ENCODE measurements at regions not wholly inside any gene's neighbourhood (a gene's known extent, or its start where the extent isn't known, plus 50 kb on each side); places are given as distances from the start of the nearest gene placed in this dataset.

DNA sequence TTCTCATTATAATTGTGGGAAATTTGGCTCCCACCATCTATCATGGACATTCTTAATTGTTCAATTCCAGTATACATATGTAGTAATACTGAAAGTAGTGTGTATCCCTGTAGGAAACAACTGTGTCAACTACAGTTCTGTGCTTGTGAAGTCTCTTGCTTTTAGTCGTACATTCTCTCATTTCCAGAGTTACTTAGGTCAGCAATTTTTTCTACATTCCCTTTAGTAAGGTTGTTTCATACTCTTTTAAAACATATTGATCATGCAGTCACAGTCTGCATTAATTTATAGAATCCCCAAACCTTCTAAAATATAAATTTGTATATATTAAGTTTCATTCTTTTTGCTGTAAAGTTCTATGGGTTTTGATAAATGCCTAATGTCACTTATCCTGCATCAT, 289.2 kb upstream of the PCDH10 start:
- no peak for DNase-seq (ENCODE audit: low spot score in 2 of 2)
- no peak overlapping the region for H3K4me3 ChIP-seq (ENCODE audit: low read depth, poor library complexity, severe bottlenecking)
- no peak for TF ChIP-seq POLR2A (IDR thresholded peaks at IDR 0.05)
- TF ChIP-seq, protein P1, sequence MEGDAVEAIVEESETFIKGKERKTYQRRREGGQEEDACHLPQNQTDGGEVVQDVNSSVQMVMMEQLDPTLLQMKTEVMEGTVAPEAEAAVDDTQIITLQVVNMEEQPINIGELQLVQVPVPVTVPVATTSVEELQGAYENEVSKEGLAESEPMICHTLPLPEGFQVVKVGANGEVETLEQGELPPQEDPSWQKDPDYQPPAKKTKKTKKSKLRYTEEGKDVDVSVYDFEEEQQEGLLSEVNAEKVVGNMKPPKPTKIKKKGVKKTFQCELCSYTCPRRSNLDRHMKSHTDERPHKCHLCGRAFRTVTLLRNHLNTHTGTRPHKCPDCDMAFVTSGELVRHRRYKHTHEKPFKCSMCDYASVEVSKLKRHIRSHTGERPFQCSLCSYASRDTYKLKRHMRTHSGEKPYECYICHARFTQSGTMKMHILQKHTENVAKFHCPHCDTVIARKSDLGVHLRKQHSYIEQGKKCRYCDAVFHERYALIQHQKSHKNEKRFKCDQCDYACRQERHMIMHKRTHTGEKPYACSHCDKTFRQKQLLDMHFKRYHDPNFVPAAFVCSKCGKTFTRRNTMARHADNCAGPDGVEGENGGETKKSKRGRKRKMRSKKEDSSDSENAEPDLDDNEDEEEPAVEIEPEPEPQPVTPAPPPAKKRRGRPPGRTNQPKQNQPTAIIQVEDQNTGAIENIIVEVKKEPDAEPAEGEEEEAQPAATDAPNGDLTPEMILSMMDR (IDR thresholded peaks at IDR 0.05) = no peak
- WGBS, 2 donors = 76 to 81% methylated on average over 1 of the region's 1 CpG
- intact Hi-C loops (cut with DNase I; ENCODE audit: low total_unique reads) = no loop called here

DNA sequence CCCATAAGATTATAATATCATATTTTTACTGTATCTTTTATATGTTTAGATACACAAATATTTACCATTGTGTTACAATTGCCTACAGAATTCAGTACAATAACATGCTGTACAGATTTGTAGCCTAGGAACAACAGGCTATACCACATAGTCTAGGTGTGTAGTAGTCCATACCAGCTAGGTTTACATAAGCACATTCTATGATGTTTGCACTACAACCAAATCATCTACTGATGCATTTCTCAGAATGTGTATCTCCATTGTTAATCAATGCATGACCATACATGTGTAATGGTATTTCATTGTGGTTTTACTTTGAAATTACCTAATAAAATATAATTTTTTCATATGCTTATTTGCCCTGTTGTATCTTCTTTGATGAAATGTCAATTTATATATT, 288.1 kb upstream of the PCDH10 start:
- TF ChIP-seq POLR2A (IDR thresholded peaks at IDR 0.05) = no peak
- TF ChIP-seq, protein P1 (IDR thresholded peaks at IDR 0.05) = no peak
- DNase-seq (ENCODE audit: low spot score in 2 of 2) = no peak
- no peak overlapping the region for H3K4me3 ChIP-seq (ENCODE audit: low read depth, poor library complexity, severe bottlenecking)
- intact Hi-C loops (cut with DNase I; ENCODE audit: low total_unique reads) = no loop called here

DNA sequence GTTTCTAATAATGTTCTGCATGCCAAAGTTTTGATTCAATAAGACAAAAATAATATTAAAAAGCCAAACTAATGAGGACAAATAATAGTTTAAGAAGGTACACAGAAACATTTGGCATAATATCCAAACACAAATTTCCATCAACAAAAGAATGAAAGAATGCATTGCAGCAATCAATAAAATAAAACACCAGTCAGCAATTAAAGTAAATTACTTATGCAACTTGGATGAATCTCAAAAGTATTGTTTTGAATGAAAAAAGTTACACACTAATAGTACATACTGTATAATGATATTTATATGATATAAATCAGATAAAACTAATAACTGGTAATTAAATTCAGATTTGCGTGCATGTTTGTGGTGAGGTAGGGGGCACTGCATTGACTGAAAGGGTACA, 285.5 kb upstream of the PCDH10 start:
- intact Hi-C loops (cut with DNase I; ENCODE audit: low total_unique reads) = no loop called here
- 85 to 93% methylated on average over 1 of the region's 1 CpG for WGBS, 2 donors
- no peak for TF ChIP-seq POLR2A (IDR thresholded peaks at IDR 0.05)
- TF ChIP-seq, protein P1 (IDR thresholded peaks at IDR 0.05) = no peak
- DNase-seq (ENCODE audit: low spot score in 2 of 2) = no peak
- no peak overlapping the region for H3K4me3 ChIP-seq (ENCODE audit: low read depth, poor library complexity, severe bottlenecking)

DNA sequence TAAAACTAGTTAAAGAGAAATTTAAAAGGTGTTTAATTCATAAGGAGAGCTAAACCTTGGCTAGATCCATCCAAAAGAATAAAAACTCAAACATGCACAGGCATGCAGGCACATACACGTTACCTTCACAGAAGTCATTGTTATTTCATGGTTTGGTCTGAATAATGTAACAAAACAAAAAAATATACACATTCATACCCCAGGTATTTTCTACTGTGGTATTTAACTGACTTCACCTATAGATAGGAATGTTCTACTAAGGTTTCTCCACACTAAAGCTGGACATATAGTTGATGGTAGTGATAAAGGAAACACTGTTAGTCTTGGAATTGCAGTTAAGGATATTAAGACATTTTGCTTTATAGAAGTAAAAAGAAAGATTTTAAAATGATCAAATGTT, 283.6 kb upstream of the PCDH10 start:
- no peak for DNase-seq (ENCODE audit: low spot score in 2 of 2)
- intact Hi-C loops (cut with DNase I; ENCODE audit: low total_unique reads) = no loop called here
- 60 to 64% methylated on average over 1 of the region's 1 CpG for WGBS, 2 donors
- TF ChIP-seq, protein P1 (IDR thresholded peaks at IDR 0.05) = no peak
- TF ChIP-seq POLR2A (IDR thresholded peaks at IDR 0.05) = no peak
- H3K4me3 ChIP-seq (ENCODE audit: low read depth, poor library complexity, severe bottlenecking) = no peak overlapping the region

DNA sequence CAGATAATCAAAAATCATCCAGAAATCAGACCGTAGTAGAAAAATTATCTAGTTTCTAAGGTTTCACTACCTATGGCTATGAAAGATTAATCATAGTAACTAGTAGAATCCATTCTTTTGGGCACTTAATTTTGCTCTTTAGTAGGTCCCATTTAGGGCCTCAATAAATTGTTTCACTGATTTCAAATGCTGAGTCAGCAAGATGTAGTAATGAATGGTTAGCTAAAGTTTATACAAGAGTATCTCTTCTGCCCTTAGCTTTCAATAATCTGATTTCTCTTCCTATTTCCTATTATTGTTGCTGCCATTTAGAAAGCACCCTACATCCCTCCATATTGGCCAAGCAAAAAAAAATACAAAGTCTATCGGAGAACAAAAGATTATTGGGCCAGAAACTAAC, 283.2 kb upstream of the PCDH10 start:
- 90 to 91% methylated on average over 2 of the region's 2 CpGs for WGBS, 2 donors
- H3K4me3 ChIP-seq (ENCODE audit: low read depth, poor library complexity, severe bottlenecking) = no peak overlapping the region
- TF ChIP-seq POLR2A (IDR thresholded peaks at IDR 0.05) = no peak
- TF ChIP-seq, protein P1 (IDR thresholded peaks at IDR 0.05) = no peak
- no peak for DNase-seq (ENCODE audit: low spot score in 2 of 2)
- intact Hi-C loops (cut with DNase I; ENCODE audit: low total_unique reads) = no loop called here

DNA sequence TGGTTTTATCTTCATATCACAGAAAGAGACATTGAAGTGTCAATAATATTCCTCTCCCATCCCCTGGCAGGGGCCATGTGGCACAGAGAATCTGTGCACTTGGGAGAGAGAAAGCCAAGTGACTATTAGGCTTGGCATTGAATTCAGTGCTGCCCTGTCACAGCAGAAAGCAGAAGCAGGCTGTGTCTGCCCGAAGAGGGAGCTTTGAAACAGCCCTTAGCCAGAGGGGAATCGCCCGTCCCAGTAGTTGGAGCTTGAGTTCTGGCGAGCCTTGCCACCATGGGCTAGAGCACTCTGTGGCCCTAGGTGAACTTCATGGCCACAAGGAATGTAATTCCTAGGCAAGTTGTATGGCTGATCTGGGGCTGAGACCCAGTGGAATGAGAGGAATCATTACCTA, 282.5 kb upstream of the PCDH10 start:
- TF ChIP-seq, protein P1 (IDR thresholded peaks at IDR 0.05) = no peak
- no peak for TF ChIP-seq POLR2A (IDR thresholded peaks at IDR 0.05)
- no peak overlapping the region for H3K4me3 ChIP-seq (ENCODE audit: low read depth, poor library complexity, severe bottlenecking)
- no peak for DNase-seq (ENCODE audit: low spot score in 2 of 2)
- intact Hi-C loops (cut with DNase I; ENCODE audit: low total_unique reads) = no loop called here
- WGBS, 2 donors = 70 to 91% methylated on average over 3 to 4 of the region's 4 CpGs

Measured in lower leg skin (tissue), 4 donors.